GM21717 (cell line): ENCODE measurements at regions not wholly inside any gene's neighbourhood (a gene's known extent, or its start where the extent isn't known, plus 50 kb on each side); places are given as distances from the start of the nearest gene placed in this dataset.

Experiments used
- ATAC-seq: cut with Tn5 transposase; IDR thresholded peaks from one replicate; pipeline ENCODE4 v1.9.1; 2021; ENCODE audit warnings: mild to moderate bottlenecking, moderate library complexity; ENCODE audit not compliant: unreplicated experiment

- no peak for ATAC-seq
These were observed 449.5 kb upstream of the PSMD7 start for GRCh38 chr16:73847090-73847489.

GRCh38 chr16:73846356-73846755, 450.3 kb upstream of the PSMD7 start:
- ATAC-seq = no peak

- no peak for ATAC-seq
These were observed 450.6 kb upstream of the PSMD7 start for GRCh38 chr16:73846007-73846330.

GRCh38 chr16:73845238-73846006, 451.2 kb upstream of the PSMD7 start:
- ATAC-seq = no peak

GRCh38 chr16:73840728-73841127, 455.9 kb upstream of the PSMD7 start:
- ATAC-seq = no peak

GRCh38 chr16:73831220-73831619, 465.4 kb upstream of the PSMD7 start:
- ATAC-seq = no peak

- ATAC-seq = no peak
These were observed 473.3 kb upstream of the PSMD7 start for GRCh38 chr16:73823205-73823849.

GRCh38 chr16:73817526-73818324, 478.9 kb upstream of the PSMD7 start:
- ATAC-seq = no peak

GRCh38 chr16:73813527-73813926, 483.1 kb upstream of the PSMD7 start:
- no peak for ATAC-seq

GRCh38 chr16:73804456-73804855, 492.2 kb upstream of the PSMD7 start:
- ATAC-seq = no peak

GRCh38 chr16:73798471-73798870, 498.1 kb upstream of the PSMD7 start:
- ATAC-seq = no peak

- ATAC-seq = no peak
These were observed 499.5 kb upstream of the PSMD7 start for GRCh38 chr16:73797115-73797514.

GRCh38 chr16:73796241-73796640, 500.4 kb upstream of the PSMD7 start:
- no peak for ATAC-seq

GRCh38 chr16:73794994-73795393, 501.6 kb upstream of the PSMD7 start:
- ATAC-seq = no peak

- ATAC-seq = no peak
These were observed 502.7 kb upstream of the PSMD7 start for GRCh38 chr16:73793871-73794437.

GRCh38 chr16:73793260-73793659, 503.4 kb upstream of the PSMD7 start:
- no peak for ATAC-seq

- ATAC-seq = no peak
These were observed 504.2 kb upstream of the PSMD7 start for GRCh38 chr16:73792199-73793020.

GRCh38 chr16:73781297-73781696, 515.3 kb upstream of the PSMD7 start:
- no peak for ATAC-seq

GRCh38 chr16:73778887-73779286, 517.7 kb upstream of the PSMD7 start:
- no peak for ATAC-seq

GRCh38 chr16:73775841-73776388, 520.7 kb upstream of the PSMD7 start:
- no peak for ATAC-seq
